ENCODE measurements at regions not wholly inside any gene's neighbourhood (a gene's known extent, or its start where the extent isn't known, plus 50 kb on each side); places are given as distances from the start of the nearest gene placed in this dataset.
"Not testable (repeated sequence)": the region's sequence is repeated elsewhere in the genome, so short reads cannot be mapped to it uniquely, and the experiment has no call there.

DNA sequence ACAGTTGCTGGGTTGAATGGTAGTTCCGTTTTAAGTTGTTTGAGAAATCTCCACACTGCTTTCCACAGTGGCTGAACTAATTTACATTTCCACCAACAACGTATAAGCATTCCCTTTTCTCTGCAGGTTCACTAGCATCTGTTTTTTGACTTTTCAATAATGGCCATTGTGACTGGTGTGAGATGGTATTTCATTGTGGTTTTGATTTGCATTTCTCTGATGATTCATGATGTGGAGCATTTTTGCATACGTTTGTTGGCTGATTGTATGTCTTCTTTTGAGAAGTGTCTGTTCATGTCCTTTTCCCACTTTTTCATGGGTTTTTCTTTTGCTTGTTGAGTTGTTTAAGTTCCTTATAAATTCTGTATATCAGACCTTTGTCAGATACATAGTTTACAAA lies 150.2 kb upstream of the MAP3K1 start:
- DNase-seq (ENCODE audit: low read depth in 4 of 4, low spot score in 2 of 4) = not testable (repeated sequence)

GRCh38 chr5:56664025-56664424 lies 151.3 kb upstream of the MAP3K1 start:
- no peak for DNase-seq (ENCODE audit: low read depth in 4 of 4, low spot score in 2 of 4)

GRCh38 chr5:56663523-56663922 lies 151.8 kb upstream of the MAP3K1 start:
- DNase-seq (ENCODE audit: low read depth in 4 of 4, low spot score in 2 of 4) = no peak

DNA sequence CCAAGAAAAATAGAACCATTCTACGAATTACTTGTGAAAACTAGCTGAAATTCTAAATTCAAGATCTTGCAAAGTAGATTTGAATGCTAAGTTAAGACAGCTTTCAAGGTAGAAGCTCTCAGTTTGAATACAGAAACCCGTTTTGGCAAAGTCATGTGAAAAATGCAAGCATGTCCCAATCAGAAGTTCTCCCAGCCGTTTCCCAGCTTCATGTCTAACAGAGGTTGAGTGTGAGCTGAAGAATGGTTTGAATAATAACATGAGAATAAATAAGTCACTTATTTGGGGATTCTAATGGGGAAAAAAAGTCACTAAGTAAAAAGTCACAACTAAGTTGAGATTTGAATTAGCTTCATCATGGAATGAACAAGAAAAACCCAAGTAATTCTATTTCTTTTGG lies 152.5 kb upstream of the MAP3K1 start:
- DNase-seq (ENCODE audit: low read depth in 4 of 4, low spot score in 2 of 4) = no peak

- no peak for DNase-seq (ENCODE audit: low read depth in 4 of 4, low spot score in 2 of 4)
These were observed 155.4 kb upstream of the MAP3K1 start for GRCh38 chr5:56659971-56660370.

- no peak for DNase-seq (ENCODE audit: low read depth in 4 of 4, low spot score in 2 of 4)
These were observed 156.4 kb upstream of the MAP3K1 start for GRCh38 chr5:56658972-56659371.

GRCh38 chr5:56656846-56657726 lies 158.3 kb upstream of the MAP3K1 start:
- DNase-seq (ENCODE audit: low read depth in 4 of 4, low spot score in 2 of 4) = no peak

GRCh38 chr5:56651893-56652292 lies 163.5 kb upstream of the MAP3K1 start:
- no peak for DNase-seq (ENCODE audit: low read depth in 4 of 4, low spot score in 2 of 4)

GRCh38 chr5:56650386-56650785 lies 165.0 kb upstream of the MAP3K1 start:
- DNase-seq (ENCODE audit: low read depth in 4 of 4, low spot score in 2 of 4) = no peak

DNA sequence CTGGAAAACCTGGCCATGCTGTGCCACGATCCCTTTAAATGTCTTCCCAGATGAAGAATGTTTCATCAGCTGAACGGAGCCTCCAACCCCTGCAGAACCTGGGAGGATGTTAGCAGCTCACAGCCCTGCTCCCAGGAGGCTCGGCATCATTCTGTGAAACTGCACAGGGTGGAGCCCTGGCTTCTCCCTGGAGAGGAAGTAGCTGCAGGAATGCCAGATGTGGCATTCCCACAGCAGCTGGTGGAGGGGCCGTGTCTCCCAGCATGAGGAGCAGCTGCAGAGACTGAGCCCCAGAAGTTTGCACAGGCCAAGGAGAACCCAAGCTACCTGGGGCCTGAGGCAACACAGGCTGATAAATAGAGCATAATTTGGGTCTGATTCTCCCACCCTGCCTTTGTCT lies 165.8 kb upstream of the MAP3K1 start:
- no peak for DNase-seq (ENCODE audit: low read depth in 4 of 4, low spot score in 2 of 4)

GRCh38 chr5:56648460-56649034 lies 166.8 kb upstream of the MAP3K1 start:
- no peak for DNase-seq (ENCODE audit: low read depth in 4 of 4, low spot score in 2 of 4)

- DNase-seq (ENCODE audit: low read depth in 4 of 4, low spot score in 2 of 4) = no peak
These were observed 168.1 kb upstream of the MAP3K1 start for GRCh38 chr5:56647099-56647850.

- DNase-seq (ENCODE audit: low read depth in 4 of 4, low spot score in 2 of 4) = no peak
These were observed 173.6 kb upstream of the MAP3K1 start for GRCh38 chr5:56641635-56642260.

- DNase-seq (ENCODE audit: low read depth in 4 of 4, low spot score in 2 of 4) = no peak
These were observed 174.5 kb upstream of the MAP3K1 start for GRCh38 chr5:56640763-56641406.

DNA sequence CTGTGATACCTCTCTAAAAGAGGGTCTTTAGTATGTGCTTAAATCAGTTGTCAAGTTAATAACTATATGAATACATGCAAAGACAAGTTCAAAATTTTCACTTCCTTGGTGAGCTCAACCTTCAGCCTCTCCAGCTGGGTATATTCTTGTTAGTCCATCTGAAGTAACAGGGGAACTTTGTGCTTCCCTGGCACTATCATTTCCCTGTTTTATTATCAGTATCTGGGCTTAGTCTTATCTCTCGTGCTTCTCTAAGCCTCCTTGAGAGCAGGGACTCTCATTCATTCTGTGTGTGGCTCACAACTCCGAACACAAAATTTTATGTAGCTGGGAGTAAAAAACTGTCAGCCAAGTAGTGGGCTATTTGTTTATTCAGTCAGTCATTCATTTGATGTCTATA lies 175.9 kb upstream of the MAP3K1 start:
- DNase-seq (ENCODE audit: low read depth in 4 of 4, low spot score in 2 of 4) = no peak

GRCh38 chr5:56638768-56639238 lies 176.5 kb upstream of the MAP3K1 start:
- no peak for DNase-seq (ENCODE audit: low read depth in 4 of 4, low spot score in 2 of 4)

DNA sequence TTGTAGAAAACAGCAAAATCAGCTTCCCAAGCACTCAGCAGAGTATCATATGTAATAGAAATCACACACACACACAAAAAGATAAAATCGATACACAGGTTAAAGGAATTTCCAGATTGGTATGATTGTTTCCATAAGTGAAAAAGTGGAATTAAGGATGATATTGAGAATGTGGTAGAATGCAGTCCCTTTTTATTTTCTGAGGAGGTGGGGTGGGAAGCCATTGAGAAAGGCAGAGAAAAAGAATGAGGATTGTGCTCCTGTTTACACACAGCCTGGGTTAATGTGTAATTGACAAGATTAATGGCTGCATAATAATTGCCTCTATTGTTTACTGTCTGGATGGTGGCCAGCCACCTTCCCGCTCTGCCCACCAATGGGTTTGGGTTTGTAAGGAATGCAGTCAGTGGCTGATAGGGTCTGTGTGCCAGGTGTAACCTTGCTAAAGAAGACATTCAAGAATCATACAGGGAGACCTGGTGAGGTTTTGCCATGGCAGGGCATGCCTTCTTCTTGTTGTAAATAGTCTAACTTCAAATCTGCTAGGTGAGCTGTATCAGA lies 177.2 kb upstream of the MAP3K1 start:
- peak in 1 of 4 donors; percentile 79 for DNase-seq (ENCODE audit: low read depth in 4 of 4, low spot score in 2 of 4)

DNA sequence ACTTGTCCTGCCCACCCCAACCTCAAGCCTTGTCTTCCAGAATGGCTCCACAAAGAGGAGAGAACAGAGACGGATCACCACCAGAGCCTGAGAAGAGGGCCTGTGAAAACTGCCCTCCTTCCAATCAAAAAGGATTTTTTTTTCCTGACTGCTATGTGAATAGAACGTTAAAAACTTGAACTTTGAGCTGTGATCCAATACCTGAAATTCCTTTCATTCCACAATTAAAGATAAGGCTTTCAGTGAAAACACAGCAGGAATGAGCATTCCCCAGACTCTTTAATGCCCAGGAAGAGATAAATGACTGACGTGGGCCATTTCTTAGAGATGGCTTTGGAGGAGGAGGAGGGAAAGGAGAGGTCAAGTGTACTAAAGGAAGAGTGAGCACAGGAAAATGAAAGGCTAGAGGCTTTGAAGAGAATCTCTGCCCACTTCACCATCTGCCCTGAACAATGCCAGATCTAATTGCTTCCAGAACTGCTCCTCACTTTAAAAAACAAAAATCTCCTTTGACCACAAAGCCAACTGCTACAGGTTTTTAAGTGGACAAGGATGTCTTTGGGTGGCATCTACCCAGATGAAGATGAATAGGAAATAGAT lies 177.9 kb upstream of the MAP3K1 start:
- no peak for DNase-seq (ENCODE audit: low read depth in 4 of 4, low spot score in 2 of 4)

DNA sequence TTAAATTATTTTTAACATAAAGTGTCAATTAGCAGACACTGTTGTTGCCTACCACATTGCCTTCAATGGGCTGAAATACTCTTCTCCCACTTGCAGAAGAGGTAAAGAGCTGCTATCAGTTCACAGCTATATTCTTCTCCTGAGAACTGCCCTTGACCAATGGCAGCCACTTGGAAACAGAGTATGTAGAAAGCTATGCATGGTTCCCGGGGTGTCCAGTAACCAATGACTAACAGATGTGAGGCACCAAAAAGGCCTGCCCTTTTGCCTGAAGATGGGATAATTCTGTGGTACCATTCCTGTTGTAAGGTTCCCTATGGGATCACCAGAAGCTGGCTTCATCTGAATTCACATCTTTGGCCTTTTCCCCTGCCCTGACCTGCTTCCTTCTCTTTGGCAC lies 181.4 kb upstream of the MAP3K1 start:
- no peak for DNase-seq (ENCODE audit: low read depth in 4 of 4, low spot score in 2 of 4)

DNA sequence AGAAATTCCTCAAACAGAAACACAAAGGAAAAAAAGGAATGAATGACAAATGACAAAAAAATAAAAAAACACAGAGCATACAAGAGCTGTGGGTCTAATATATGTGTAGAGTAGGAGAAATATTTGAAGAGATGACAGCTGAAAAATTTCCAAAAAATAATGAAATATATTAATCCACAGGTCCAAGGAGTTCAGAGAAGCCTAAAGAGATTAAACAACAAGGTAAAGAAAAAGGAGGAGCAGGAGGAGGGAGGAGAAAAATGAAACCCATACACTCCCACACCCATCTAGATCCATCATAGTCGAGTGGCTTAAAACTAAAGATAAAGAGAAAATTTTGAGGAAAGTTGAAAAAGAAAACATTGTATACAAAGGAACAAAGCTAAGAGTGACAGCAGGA lies 182.4 kb upstream of the MAP3K1 start:
- DNase-seq (ENCODE audit: low read depth in 4 of 4, low spot score in 2 of 4) = no peak

Measured in left renal cortex interstitium (tissue), 4 donors.